NCI-H128 (cell line): ENCODE measurements at regions not wholly inside any gene's neighbourhood (a gene's known extent, or its start where the extent isn't known, plus 50 kb on each side); places are given as distances from the start of the nearest gene placed in this dataset.
"Not testable (repeated sequence)": the region's sequence is repeated elsewhere in the genome, so short reads cannot be mapped to it uniquely, and the experiment has no call there.

Experiments used
- DNase-seq: peaks from one replicate; lab custom pipeline; 2025; ENCODE audit not compliant: unreplicated experiment; lab: John Stamatoyannopoulos, UW

GRCh38 chr18:42378854-42379253 is 423.8 kb downstream of the PIK3C3 start:
- not testable (repeated sequence) for DNase-seq

- DNase-seq = not testable (repeated sequence)
Observed at GRCh38 chr18:42381236-42381635, 426.2 kb downstream of the PIK3C3 start.

GRCh38 chr18:42392416-42392815 is 437.4 kb downstream of the PIK3C3 start:
- DNase-seq = no peak

GRCh38 chr18:42392926-42393325 is 437.9 kb downstream of the PIK3C3 start:
- DNase-seq = no peak

- no peak for DNase-seq
Observed at GRCh38 chr18:42394238-42394637, 439.2 kb downstream of the PIK3C3 start.

GRCh38 chr18:42401131-42401673 is 446.2 kb downstream of the PIK3C3 start:
- DNase-seq = no peak

- no peak for DNase-seq
Observed at GRCh38 chr18:42404151-42404550, 449.1 kb downstream of the PIK3C3 start.

- DNase-seq = no peak
Observed at GRCh38 chr18:42409005-42409404, 454.0 kb downstream of the PIK3C3 start.

- DNase-seq = no peak
Observed at GRCh38 chr18:42412281-42412680, 457.2 kb downstream of the PIK3C3 start.

- DNase-seq = no peak
Observed at GRCh38 chr18:42412896-42413295, 457.9 kb downstream of the PIK3C3 start.

GRCh38 chr18:42413870-42414269 is 458.8 kb downstream of the PIK3C3 start:
- no peak for DNase-seq

- no peak for DNase-seq
Observed at GRCh38 chr18:42414756-42415454, 459.9 kb downstream of the PIK3C3 start.

- no peak for DNase-seq
Observed at GRCh38 chr18:42417189-42417588, 462.2 kb downstream of the PIK3C3 start.

GRCh38 chr18:42418121-42418520 is 463.1 kb downstream of the PIK3C3 start:
- DNase-seq = no peak

- DNase-seq = no peak
Observed at GRCh38 chr18:42425025-42425424, 470.0 kb downstream of the PIK3C3 start.

GRCh38 chr18:42426496-42427015 is 471.5 kb downstream of the PIK3C3 start:
- DNase-seq = no peak

- DNase-seq = no peak
Observed at GRCh38 chr18:42429196-42429595, 474.2 kb downstream of the PIK3C3 start.

GRCh38 chr18:42436222-42436765 is 481.3 kb downstream of the PIK3C3 start:
- DNase-seq = no peak

- DNase-seq = no peak
Observed at GRCh38 chr18:42437001-42437400, 482.0 kb downstream of the PIK3C3 start.

- DNase-seq = no peak
Observed at GRCh38 chr18:42437646-42438045, 482.6 kb downstream of the PIK3C3 start.

- DNase-seq = no peak
Observed at GRCh38 chr18:42442656-42443055, 487.6 kb downstream of the PIK3C3 start.

- DNase-seq = no peak
Observed at GRCh38 chr18:42444349-42444748, 489.3 kb downstream of the PIK3C3 start.
